HG03460 (cell line): ENCODE measurements at regions not wholly inside any gene's neighbourhood (a gene's known extent, or its start where the extent isn't known, plus 50 kb on each side); places are given as distances from the start of the nearest gene placed in this dataset.

Experiments
- ATAC-seq: cut with Tn5 transposase; IDR thresholded peaks from one replicate; pipeline ENCODE4 v1.9.1; 2021; ENCODE audit not compliant: unreplicated experiment

DNA sequence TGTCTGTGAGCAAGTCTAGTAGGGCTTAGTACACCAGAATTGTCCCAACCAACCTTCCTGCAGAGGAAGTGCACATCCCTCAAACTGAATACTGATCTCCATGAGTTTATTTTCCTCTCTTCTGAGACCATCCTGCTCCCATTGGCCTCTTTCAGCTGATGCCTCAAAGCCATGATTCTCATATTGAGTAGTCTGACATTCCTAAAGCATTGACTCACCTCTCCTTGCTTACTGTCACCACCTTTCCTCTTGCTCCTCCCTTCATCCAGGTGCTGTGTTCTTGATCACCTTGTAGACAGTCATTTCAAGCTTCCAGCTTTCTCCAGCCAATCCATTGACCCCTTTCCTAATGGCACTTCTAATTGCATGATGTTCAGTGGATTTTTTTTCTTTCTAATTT is 583.7 kb upstream of the USP15 start:
- ATAC-seq = no peak

GRCh38 chr12:61687407-61687806 is 572.8 kb upstream of the USP15 start:
- no peak for ATAC-seq

DNA sequence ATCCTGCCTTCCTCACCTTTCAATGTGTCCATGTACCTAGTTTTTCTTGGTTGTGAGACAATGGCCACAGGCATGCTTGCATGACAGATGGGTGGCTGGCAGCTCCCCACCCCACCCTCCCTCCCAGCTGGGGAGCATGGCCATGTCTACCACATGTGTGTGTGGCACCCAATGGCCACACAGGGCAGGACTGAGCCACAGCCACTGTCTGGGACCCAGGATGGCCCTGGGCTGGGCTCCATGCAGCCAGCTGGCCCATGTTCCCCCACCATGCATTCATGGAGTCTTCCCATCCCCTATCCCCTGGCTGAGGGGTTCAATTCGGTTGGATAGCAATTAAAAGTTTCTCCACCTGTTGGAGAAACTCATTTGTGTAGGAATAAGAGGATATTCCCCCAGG is 566.0 kb upstream of the USP15 start:
- no peak for ATAC-seq

- no peak for ATAC-seq
These were observed 558.7 kb upstream of the USP15 start for GRCh38 chr12:61701471-61701870.

GRCh38 chr12:61706783-61707182 is 553.4 kb upstream of the USP15 start:
- no peak for ATAC-seq

GRCh38 chr12:61713121-61713520 is 547.1 kb upstream of the USP15 start:
- no peak for ATAC-seq

DNA sequence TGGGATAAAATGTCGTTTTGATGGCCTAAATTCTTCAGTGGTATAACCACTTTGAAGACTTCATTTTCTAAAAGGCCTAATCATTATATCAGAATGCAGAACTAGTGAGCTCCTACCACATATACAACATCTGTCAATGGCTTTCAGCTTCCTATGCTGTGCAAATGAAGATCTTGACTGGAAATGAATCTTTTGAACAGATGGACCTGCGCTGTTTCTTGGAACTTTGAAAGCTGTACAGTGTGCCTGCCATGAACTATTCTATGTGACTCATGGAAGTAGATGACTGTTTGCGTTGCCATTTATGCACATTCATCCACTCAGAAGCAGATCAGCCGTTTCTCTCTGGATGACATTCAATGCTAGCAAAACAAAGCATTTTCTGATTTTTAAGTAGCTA is 542.2 kb upstream of the USP15 start:
- no peak for ATAC-seq

GRCh38 chr12:61739925-61740324 is 520.3 kb upstream of the USP15 start:
- ATAC-seq = no peak

GRCh38 chr12:61750604-61751003 is 509.6 kb upstream of the USP15 start:
- ATAC-seq = no peak

- ATAC-seq = no peak
These were observed 506.0 kb upstream of the USP15 start for GRCh38 chr12:61754214-61754613.

GRCh38 chr12:61757831-61758505 is 502.2 kb upstream of the USP15 start:
- no peak for ATAC-seq

GRCh38 chr12:61758661-61759060 is 501.5 kb upstream of the USP15 start:
- ATAC-seq = no peak

DNA sequence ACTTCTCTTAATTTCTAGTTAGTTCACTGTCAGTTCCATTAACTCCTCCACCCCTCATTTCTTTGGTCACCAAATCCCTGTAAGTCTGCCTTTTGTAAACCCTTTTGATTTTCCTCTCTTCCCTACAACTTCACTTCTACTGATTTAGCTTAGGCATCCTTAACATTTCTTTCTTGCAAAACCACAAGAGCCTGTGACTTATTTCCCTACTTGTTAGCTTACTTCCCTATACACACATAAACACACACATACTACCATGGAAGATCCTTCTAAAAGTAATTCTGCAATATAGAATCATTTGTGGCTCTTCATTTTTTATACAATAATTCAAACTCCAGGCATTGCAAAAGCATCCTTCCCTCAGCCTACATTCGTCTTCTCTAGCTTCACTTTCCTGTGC is 494.3 kb upstream of the USP15 start:
- no peak for ATAC-seq

- no peak for ATAC-seq
These were observed 479.8 kb upstream of the USP15 start for GRCh38 chr12:61780435-61780834.

GRCh38 chr12:61781021-61781581 is 479.1 kb upstream of the USP15 start:
- ATAC-seq = no peak

- no peak for ATAC-seq
These were observed 463.4 kb upstream of the USP15 start for GRCh38 chr12:61796846-61797245.

GRCh38 chr12:61797266-61797665 is 462.9 kb upstream of the USP15 start:
- no peak for ATAC-seq

- no peak for ATAC-seq
These were observed 461.4 kb upstream of the USP15 start for GRCh38 chr12:61798778-61799177.

DNA sequence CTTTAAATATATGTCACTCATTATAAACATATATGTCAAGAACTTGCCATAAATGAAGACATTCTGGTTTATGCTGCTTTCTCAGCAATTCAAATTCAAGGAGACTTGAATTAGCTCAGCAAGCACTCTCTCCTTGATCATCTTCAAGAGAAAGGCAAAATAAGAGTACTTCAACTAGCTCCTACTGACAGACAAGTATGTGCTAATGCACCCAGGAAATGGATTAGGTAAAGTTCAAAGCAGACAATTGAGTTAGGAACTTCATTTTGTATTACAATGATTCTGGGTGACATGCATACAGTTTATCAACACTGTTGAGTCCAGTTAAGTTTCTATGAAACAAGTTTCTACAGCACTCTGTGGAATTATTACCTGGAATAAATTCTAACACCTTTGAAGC is 455.9 kb upstream of the USP15 start:
- no peak for ATAC-seq

DNA sequence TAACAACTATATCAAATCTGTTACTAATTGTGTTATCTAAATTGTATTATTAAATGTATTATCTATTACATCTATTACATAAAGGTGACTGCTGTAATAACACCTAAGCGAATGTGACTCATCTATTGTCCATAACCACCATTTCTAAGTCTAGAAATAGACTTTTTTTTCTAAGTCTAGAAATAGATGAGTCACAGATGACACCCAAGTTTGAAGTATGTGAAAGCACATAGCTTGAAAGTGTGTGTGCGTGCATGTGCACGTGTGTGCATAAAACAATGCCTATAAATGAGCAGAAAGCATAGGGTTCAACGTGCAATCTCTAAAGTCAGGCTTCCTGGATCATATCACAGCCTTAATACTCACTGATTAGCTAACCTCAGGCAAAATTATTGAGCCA is 451.3 kb upstream of the USP15 start:
- no peak for ATAC-seq

GRCh38 chr12:61810486-61810885 is 449.7 kb upstream of the USP15 start:
- no peak for ATAC-seq

GRCh38 chr12:61821381-61821780 is 438.8 kb upstream of the USP15 start:
- no peak for ATAC-seq

- ATAC-seq = no peak
These were observed 437.1 kb upstream of the USP15 start for GRCh38 chr12:61823102-61823501.
